ENCODE measurements at regions not wholly inside any gene's neighbourhood (a gene's known extent, or its start where the extent isn't known, plus 50 kb on each side); places are given as distances from the start of the nearest gene placed in this dataset.

- DNase-seq = no peak
Observed at GRCh38 chr6:165742047-165742446, 79.0 kb upstream of the PDE10A start.

GRCh38 chr6:165737396-165737795, 74.4 kb upstream of the PDE10A start:
- DNase-seq = no peak

GRCh38 chr6:165735065-165735464, 72.0 kb upstream of the PDE10A start:
- DNase-seq = no peak

- DNase-seq = no peak
Observed at GRCh38 chr6:165733489-165733791, 70.4 kb upstream of the PDE10A start.

GRCh38 chr6:165732696-165733488, 69.9 kb upstream of the PDE10A start:
- no peak for DNase-seq

GRCh38 chr6:165729307-165729936, 66.4 kb upstream of the PDE10A start:
- DNase-seq = peak in 1 of 2 experiments; percentile 3

GRCh38 chr6:165728216-165728615, 65.2 kb upstream of the PDE10A start:
- no peak for DNase-seq

GRCh38 chr6:165726965-165727381, 63.9 kb upstream of the PDE10A start:
- DNase-seq = no peak

GRCh38 chr6:165726290-165726875, 63.3 kb upstream of the PDE10A start:
- no peak for DNase-seq

GRCh38 chr6:165725201-165725600, 62.2 kb upstream of the PDE10A start:
- DNase-seq = no peak

- DNase-seq = no peak
Observed at GRCh38 chr6:165723326-165723725, 60.3 kb upstream of the PDE10A start.

- DNase-seq = no peak
Observed at GRCh38 chr6:165722022-165722421, 59.0 kb upstream of the PDE10A start.

GRCh38 chr6:165721356-165721755, 58.3 kb upstream of the PDE10A start:
- no peak for DNase-seq

GRCh38 chr6:165718491-165718891, 55.5 kb upstream of the PDE10A start:
- no peak for DNase-seq

GRCh38 chr6:165717732-165718465, 54.9 kb upstream of the PDE10A start:
- no peak for DNase-seq

GRCh38 chr6:165716886-165717285, 53.8 kb upstream of the PDE10A start:
- no peak for DNase-seq

GRCh38 chr6:165715428-165715827, 52.4 kb upstream of the PDE10A start:
- DNase-seq = no peak

- DNase-seq = no peak
Observed at GRCh38 chr6:165714907-165715306, 51.9 kb upstream of the PDE10A start.

- DNase-seq = no peak
Observed at GRCh38 chr6:165713845-165714466, 50.9 kb upstream of the PDE10A start.
